A172 (cell line): ENCODE measurements at regions not wholly inside any gene's neighbourhood (a gene's known extent, or its start where the extent isn't known, plus 50 kb on each side); places are given as distances from the start of the nearest gene placed in this dataset.
"Not testable (repeated sequence)": the region's sequence is repeated elsewhere in the genome, so short reads cannot be mapped to it uniquely, and the experiment has no call there.

Experiments
- DNase-seq: peaks from one replicate; pipeline ENCODE4 v3.0.0-alpha.2; 2015; ENCODE audit warnings: low spot score

GRCh38 chr6:168825226-168826077 is 384.5 kb downstream of the SMOC2 start:
- DNase-seq: no peak

- DNase-seq: no peak
These were observed 382.6 kb downstream of the SMOC2 start for GRCh38 chr6:168823397-168824212.

- DNase-seq: no peak
These were observed 381.4 kb downstream of the SMOC2 start for GRCh38 chr6:168822376-168822775.

GRCh38 chr6:168819546-168819945 is 378.6 kb downstream of the SMOC2 start:
- DNase-seq: no peak

GRCh38 chr6:168817558-168818159 is 376.7 kb downstream of the SMOC2 start:
- no peak for DNase-seq

- DNase-seq: no peak
These were observed 374.2 kb downstream of the SMOC2 start for GRCh38 chr6:168815229-168815628.

GRCh38 chr6:168808232-168808631 is 367.2 kb downstream of the SMOC2 start:
- DNase-seq: no peak

- no peak for DNase-seq
These were observed 363.3 kb downstream of the SMOC2 start for GRCh38 chr6:168804331-168804730.

- no peak for DNase-seq
These were observed 362.9 kb downstream of the SMOC2 start for GRCh38 chr6:168803874-168804273.

- no peak for DNase-seq
These were observed 358.1 kb downstream of the SMOC2 start for GRCh38 chr6:168799067-168799466.

- no peak for DNase-seq
These were observed 355.1 kb downstream of the SMOC2 start for GRCh38 chr6:168796106-168796505.

GRCh38 chr6:168795611-168796010 is 354.6 kb downstream of the SMOC2 start:
- DNase-seq: not testable (repeated sequence)

GRCh38 chr6:168794491-168794890 is 353.5 kb downstream of the SMOC2 start:
- no peak for DNase-seq

GRCh38 chr6:168793649-168794048 is 352.7 kb downstream of the SMOC2 start:
- no peak for DNase-seq

GRCh38 chr6:168791917-168792316 is 350.9 kb downstream of the SMOC2 start:
- no peak for DNase-seq

GRCh38 chr6:168789699-168790098 is 348.7 kb downstream of the SMOC2 start:
- no peak for DNase-seq

- DNase-seq: no peak
These were observed 344.9 kb downstream of the SMOC2 start for GRCh38 chr6:168785720-168786511.

GRCh38 chr6:168784426-168784825 is 343.4 kb downstream of the SMOC2 start:
- DNase-seq: no peak

- DNase-seq: no peak
These were observed 342.7 kb downstream of the SMOC2 start for GRCh38 chr6:168783720-168784119.

GRCh38 chr6:168782187-168782751 is 341.3 kb downstream of the SMOC2 start:
- no peak for DNase-seq

GRCh38 chr6:168778201-168778600 is 337.2 kb downstream of the SMOC2 start:
- DNase-seq: no peak
